ENCODE measurements at regions not wholly inside any gene's neighbourhood (a gene's known extent, or its start where the extent isn't known, plus 50 kb on each side); places are given as distances from the start of the nearest gene placed in this dataset.
"Not testable (repeated sequence)": the region's sequence is repeated elsewhere in the genome, so short reads cannot be mapped to it uniquely, and the experiment has no call there.

- DNase-seq: no peak
- Histone ChIP-seq H3K4me1 (ENCODE audit: control insufficient read depth in 2 of 2, insufficient read depth in 2 of 2, low read length in 2 of 2) (no peaks in the 10 kb centered on the region), H3K27me3 (ENCODE audit: control insufficient read depth in 2 of 2, insufficient read depth in 2 of 2, low read length in 2 of 2) (no peaks in the 10 kb centered on the region), H3K4me3 (ENCODE audit: low read length) (no peak overlapping the region), H3K36me3 (ENCODE audit: control insufficient read depth in 2 of 3, insufficient read depth in 3 of 3, low read length in 3 of 3) (no peaks in the 10 kb centered on the region), H3K9me3 (ENCODE audit: control insufficient read depth in 2 of 3, low read length in 3 of 3) (no peaks in the 10 kb centered on the region), H3K27ac (ENCODE audit: low read depth, low read length) (no peak overlapping the region)
- ChIA-PET CTCF (no interaction called here), POLR2A (no interaction called here)
- H3K9me3 Mint-ChIP-seq: peaks cover 0 to 7% (median 0%) of the 10 kb centered on the region in 11 donors
- H3K27ac Mint-ChIP-seq: no peak overlapping the region
- H3K27me3 Mint-ChIP-seq: peaks cover 0 to 5% (median 0%) of the 10 kb centered on the region in 5 donors
- H3K4me3 Mint-ChIP-seq: no peak overlapping the region
- intact Hi-C loops (cut with micrococcal nuclease): no loop called here
- no peaks in the 10 kb centered on the region for H3K36me3 Mint-ChIP-seq
- no peak for ATAC-seq
- H3K4me1 Mint-ChIP-seq: no peaks in the 10 kb centered on the region
These were observed 170.4 kb upstream of the SPTLC3 start for GRCh38 chr20:12838261-12838866.

DNA sequence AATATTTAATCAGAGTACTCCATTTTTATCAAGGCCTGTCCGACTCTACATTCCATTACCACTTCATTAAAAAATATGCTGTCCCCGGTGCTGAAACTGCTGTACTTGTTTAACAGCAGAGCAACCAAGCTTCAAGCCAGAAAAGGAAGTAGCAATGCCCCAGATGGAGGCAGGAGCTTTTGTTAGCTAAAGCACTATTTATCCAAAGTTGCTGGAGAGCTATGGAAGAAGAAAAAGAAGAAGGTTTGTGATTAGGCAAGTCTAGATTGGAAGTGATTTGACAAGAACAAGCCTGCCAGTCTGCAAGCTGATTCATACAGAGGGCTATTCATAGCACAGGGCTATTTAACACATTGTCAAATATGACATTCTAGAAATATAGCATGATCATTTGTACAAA, 160.9 kb upstream of the SPTLC3 start:
- peaks cover 0 to 3% (median 0%) of the 10 kb centered on the region in 5 donors for H3K36me3 Mint-ChIP-seq

GRCh38 chr20:12849225-12849910, 159.4 kb upstream of the SPTLC3 start:
- ATAC-seq (no peak), DNase-seq (no peak)
- Histone ChIP-seq H3K9me3 (ENCODE audit: control insufficient read depth in 2 of 3, low read length in 3 of 3) (no peaks in the 10 kb centered on the region), H3K27me3 (ENCODE audit: control insufficient read depth in 2 of 2, insufficient read depth in 2 of 2, low read length in 2 of 2) (no peaks in the 10 kb centered on the region), H3K4me3 (ENCODE audit: low read length) (no peak overlapping the region), H3K36me3 (ENCODE audit: control insufficient read depth in 2 of 3, insufficient read depth in 3 of 3, low read length in 3 of 3) (no peaks in the 10 kb centered on the region), H3K4me1 (ENCODE audit: control insufficient read depth in 2 of 2, insufficient read depth in 2 of 2, low read length in 2 of 2) (no peaks in the 10 kb centered on the region), H3K27ac (ENCODE audit: low read depth, low read length) (no peak overlapping the region)
- Mint-ChIP-seq H3K36me3 (peaks cover 0 to 3% (median 0%) of the 10 kb centered on the region in 5 donors), H3K9me3 (peaks cover 0 to 6% (median 2%) of the 10 kb centered on the region in 11 donors), H3K27ac (no peak overlapping the region), H3K4me1 (no peaks in the 10 kb centered on the region), H3K4me3 (no peak overlapping the region), H3K27me3 (peaks cover 0 to 20% (median 5%) of the 10 kb centered on the region in 5 donors)
- CTCF ChIA-PET: no interaction called here
- POLR2A ChIA-PET: no interaction called here
- intact Hi-C loops (cut with micrococcal nuclease): no loop called here

More for the DNA sequence above, 160.9 kb upstream of the SPTLC3 start:
- ChIA-PET CTCF (no interaction called here), POLR2A (no interaction called here)
- no peak overlapping the region for H3K27ac ChIP-seq (ENCODE audit: low read depth, low read length)
- DNase-seq: no peak
- H3K27me3 ChIP-seq (ENCODE audit: control insufficient read depth in 2 of 2, insufficient read depth in 2 of 2, low read length in 2 of 2): no peaks in the 10 kb centered on the region
- Mint-ChIP-seq H3K9me3 (peaks cover 0 to 5% (median 0%) of the 10 kb centered on the region in 11 donors), H3K4me3 (no peak overlapping the region), H3K4me1 (no peaks in the 10 kb centered on the region), H3K27me3 (peaks cover 0 to 16% (median 5%) of the 10 kb centered on the region in 5 donors), H3K27ac (no peak overlapping the region)
- no peak overlapping the region for H3K4me3 ChIP-seq (ENCODE audit: low read length)
- ATAC-seq: no peak
- H3K4me1 ChIP-seq (ENCODE audit: control insufficient read depth in 2 of 2, insufficient read depth in 2 of 2, low read length in 2 of 2): no peaks in the 10 kb centered on the region
- intact Hi-C loops (cut with micrococcal nuclease): no loop called here
- no peaks in the 10 kb centered on the region for H3K36me3 ChIP-seq (ENCODE audit: control insufficient read depth in 2 of 3, insufficient read depth in 3 of 3, low read length in 3 of 3)
- H3K9me3 ChIP-seq (ENCODE audit: control insufficient read depth in 2 of 3, low read length in 3 of 3): no peaks in the 10 kb centered on the region

GRCh38 chr20:12857643-12858042, 151.1 kb upstream of the SPTLC3 start:
- H3K27me3 Mint-ChIP-seq; H3K4me3 ChIP-seq (ENCODE audit: low read length); H3K4me1 ChIP-seq (ENCODE audit: control insufficient read depth in 2 of 2, insufficient read depth in 2 of 2, low read length in 2 of 2); H3K4me3 Mint-ChIP-seq; H3K27me3 ChIP-seq (ENCODE audit: control insufficient read depth in 2 of 2, insufficient read depth in 2 of 2, low read length in 2 of 2); POLR2A ChIA-PET; ATAC-seq; H3K9me3 ChIP-seq (ENCODE audit: control insufficient read depth in 2 of 3, low read length in 3 of 3); H3K36me3 ChIP-seq (ENCODE audit: control insufficient read depth in 2 of 3, insufficient read depth in 3 of 3, low read length in 3 of 3); H3K27ac Mint-ChIP-seq; H3K36me3 Mint-ChIP-seq; H3K27ac ChIP-seq (ENCODE audit: low read depth, low read length); H3K4me1 Mint-ChIP-seq; intact Hi-C loops (cut with micrococcal nuclease); DNase-seq; CTCF ChIA-PET: not testable (repeated sequence)
- peaks cover 4 to 28% (median 13%) of the 10 kb centered on the region in 11 donors for H3K9me3 Mint-ChIP-seq

GRCh38 chr20:12860619-12861247, 148.0 kb upstream of the SPTLC3 start:
- Histone ChIP-seq H3K4me3 (ENCODE audit: low read length) (no peak overlapping the region), H3K27ac (ENCODE audit: low read depth, low read length) (no peak overlapping the region), H3K9me3 (ENCODE audit: control insufficient read depth in 2 of 3, low read length in 3 of 3) (no peaks in the 10 kb centered on the region), H3K36me3 (ENCODE audit: control insufficient read depth in 2 of 3, insufficient read depth in 3 of 3, low read length in 3 of 3) (no peaks in the 10 kb centered on the region), H3K27me3 (ENCODE audit: control insufficient read depth in 2 of 2, insufficient read depth in 2 of 2, low read length in 2 of 2) (no peaks in the 10 kb centered on the region), H3K4me1 (ENCODE audit: control insufficient read depth in 2 of 2, insufficient read depth in 2 of 2, low read length in 2 of 2) (no peaks in the 10 kb centered on the region)
- POLR2A ChIA-PET: no interaction called here
- Mint-ChIP-seq H3K27ac (no peak overlapping the region), H3K9me3 (peaks cover 0 to 15% (median 6%) of the 10 kb centered on the region in 11 donors), H3K4me3 (no peak overlapping the region), H3K27me3 (peaks cover 0 to 5% (median 0%) of the 10 kb centered on the region in 5 donors), H3K36me3 (peaks cover 0 to 3% (median 0%) of the 10 kb centered on the region in 5 donors), H3K4me1 (no peaks in the 10 kb centered on the region)
- ATAC-seq (no peak), DNase-seq (no peak)
- CTCF ChIA-PET: no interaction called here
- intact Hi-C loops (cut with micrococcal nuclease): no loop called here

DNA sequence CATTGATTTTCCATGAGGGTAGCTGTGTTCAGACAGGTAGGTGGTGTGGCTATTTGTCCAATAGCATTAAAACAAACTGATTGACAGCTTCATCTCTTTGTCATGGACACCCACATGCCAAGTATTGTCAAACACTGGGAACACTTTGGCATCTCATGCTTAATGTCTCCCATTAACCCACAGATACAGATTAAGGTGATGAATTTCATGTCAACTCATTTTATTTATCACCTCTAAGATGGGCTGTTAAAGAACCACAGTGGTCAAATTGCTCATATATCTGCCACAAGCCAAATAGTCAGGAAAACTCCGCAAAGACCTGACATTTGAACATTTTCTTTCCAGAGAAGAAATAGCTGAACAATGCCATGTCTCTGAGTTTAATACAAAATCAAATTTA, 139.1 kb upstream of the SPTLC3 start:
- CTCF ChIA-PET: no interaction called here
- no peaks in the 10 kb centered on the region for H3K36me3 Mint-ChIP-seq
- no peak for ATAC-seq

More for the DNA sequence above, 139.1 kb upstream of the SPTLC3 start:
- DNase-seq: no peak
- POLR2A ChIA-PET: no interaction called here
- Histone ChIP-seq H3K27ac (ENCODE audit: low read depth, low read length) (no peak overlapping the region), H3K4me1 (ENCODE audit: control insufficient read depth in 2 of 2, insufficient read depth in 2 of 2, low read length in 2 of 2) (no peaks in the 10 kb centered on the region), H3K9me3 (ENCODE audit: control insufficient read depth in 2 of 3, low read length in 3 of 3) (peaks cover 0 to 2% (median 0%) of the 10 kb centered on the region in 3 experiments), H3K4me3 (ENCODE audit: low read length) (no peak overlapping the region), H3K36me3 (ENCODE audit: control insufficient read depth in 2 of 3, insufficient read depth in 3 of 3, low read length in 3 of 3) (no peaks in the 10 kb centered on the region), H3K27me3 (ENCODE audit: control insufficient read depth in 2 of 2, insufficient read depth in 2 of 2, low read length in 2 of 2) (peaks cover 0 to 4% of the 10 kb centered on the region in 2 donors)
- Mint-ChIP-seq H3K27me3 (peaks cover 0 to 12% (median 0%) of the 10 kb centered on the region in 5 donors), H3K27ac (no peak overlapping the region), H3K4me3 (no peak overlapping the region), H3K4me1 (no peaks in the 10 kb centered on the region), H3K9me3 (peaks cover 0 to 3% (median 0%) of the 10 kb centered on the region in 11 donors)
- intact Hi-C loops (cut with micrococcal nuclease): no loop called here

Measured in naive thymus-derived CD4-positive, alpha-beta T cell (primary cell).